ENCODE measurements at regions not wholly inside any gene's neighbourhood (a gene's known extent, or its start where the extent isn't known, plus 50 kb on each side); places are given as distances from the start of the nearest gene placed in this dataset.
"Not testable (repeated sequence)": the region's sequence is repeated elsewhere in the genome, so short reads cannot be mapped to it uniquely, and the experiment has no call there.

- DNase-seq (ENCODE audit: low read depth in 2 of 3, low spot score in 2 of 3), result no peak
Observed at GRCh38 chr9:84054341-84055010, 73.9 kb downstream of the RMI1 start.

DNA sequence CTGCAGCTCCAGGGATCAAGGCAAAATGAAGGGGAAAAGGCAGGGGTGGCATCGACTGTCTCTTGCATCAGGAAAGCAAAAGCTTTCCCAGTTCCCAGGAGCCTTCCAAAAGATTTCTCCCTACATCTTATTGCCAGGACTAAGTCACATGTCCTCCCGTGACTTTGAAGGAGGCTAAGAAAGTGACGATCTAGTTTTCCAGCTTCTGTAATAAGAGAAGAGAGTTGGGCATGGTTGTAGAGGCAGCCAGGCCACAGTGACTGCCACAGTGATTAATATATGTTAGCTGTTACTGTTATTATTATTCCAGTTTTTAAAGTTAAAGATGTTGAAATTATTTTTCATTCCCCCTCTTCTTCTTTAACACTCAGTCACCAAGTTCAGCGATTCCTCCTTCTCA is 77.1 kb downstream of the RMI1 start:
- no peak for DNase-seq (ENCODE audit: low read depth in 2 of 3, low spot score in 2 of 3)

DNA sequence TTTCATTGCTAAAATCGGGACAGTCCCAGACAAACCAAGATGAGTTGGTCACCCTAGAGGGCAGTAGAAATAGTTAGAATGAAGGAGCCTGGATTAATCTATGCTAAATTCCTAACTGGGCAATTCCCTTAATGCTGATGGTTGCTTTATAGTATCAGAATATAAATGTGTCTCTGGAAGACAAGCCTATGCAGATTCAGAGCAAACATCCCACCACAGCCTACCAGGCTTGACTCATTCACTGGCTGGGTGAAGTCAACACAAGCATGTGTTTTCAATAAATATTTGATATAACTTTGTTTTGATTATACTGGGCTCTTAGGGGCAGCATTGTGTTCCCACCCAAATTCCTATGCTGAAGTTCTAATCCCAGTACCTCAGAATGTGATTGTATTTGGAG is 79.3 kb downstream of the RMI1 start:
- no peak for DNase-seq (ENCODE audit: low read depth in 2 of 3, low spot score in 2 of 3)

GRCh38 chr9:84061613-84062193 is 81.1 kb downstream of the RMI1 start:
- no peak for DNase-seq (ENCODE audit: low read depth in 2 of 3, low spot score in 2 of 3)

DNA sequence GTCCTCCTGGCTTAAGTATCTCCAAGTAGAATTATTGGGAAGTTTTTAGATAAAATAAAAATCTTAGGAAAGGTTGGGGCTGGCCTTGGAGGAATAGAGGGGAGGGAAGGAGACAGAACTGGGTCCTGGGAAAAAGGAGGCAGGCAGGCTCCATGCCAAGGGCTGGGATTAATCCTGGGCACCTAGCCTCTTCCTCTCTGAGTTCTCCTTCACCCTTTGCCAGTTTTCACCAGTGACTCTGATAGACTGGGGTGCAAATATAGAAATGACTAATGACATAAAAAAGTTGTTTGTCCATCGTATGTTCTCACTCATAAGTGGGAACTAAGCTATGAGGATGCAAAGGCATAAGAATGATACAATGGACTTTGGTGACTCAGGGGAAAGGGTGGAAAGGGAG is 81.9 kb downstream of the RMI1 start:
- DNase-seq (ENCODE audit: low read depth in 2 of 3, low spot score in 2 of 3), result no peak

GRCh38 chr9:84067821-84068220 is 87.2 kb downstream of the RMI1 start:
- no peak for DNase-seq (ENCODE audit: low read depth in 2 of 3, low spot score in 2 of 3)

DNA sequence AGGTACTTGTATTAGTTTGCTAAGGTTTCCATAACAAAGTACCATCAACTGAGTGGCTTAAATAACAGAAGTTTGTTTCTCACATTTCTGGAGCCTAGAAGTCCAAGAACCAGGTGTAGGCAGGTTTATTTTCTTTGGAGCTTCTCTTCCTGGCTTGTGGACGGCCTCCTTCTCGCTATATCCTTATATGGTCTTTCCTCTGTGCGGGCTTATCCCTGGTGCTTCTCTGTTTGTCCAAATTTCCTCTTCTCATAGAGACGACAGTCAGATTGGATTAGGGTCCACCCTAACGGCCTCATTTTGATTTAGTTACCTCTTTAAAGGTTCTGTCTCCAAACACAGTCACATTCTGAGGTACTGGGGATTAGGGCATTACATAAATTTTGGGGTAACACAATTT is 88.3 kb downstream of the RMI1 start:
- no peak for DNase-seq (ENCODE audit: low read depth in 2 of 3, low spot score in 2 of 3)

DNA sequence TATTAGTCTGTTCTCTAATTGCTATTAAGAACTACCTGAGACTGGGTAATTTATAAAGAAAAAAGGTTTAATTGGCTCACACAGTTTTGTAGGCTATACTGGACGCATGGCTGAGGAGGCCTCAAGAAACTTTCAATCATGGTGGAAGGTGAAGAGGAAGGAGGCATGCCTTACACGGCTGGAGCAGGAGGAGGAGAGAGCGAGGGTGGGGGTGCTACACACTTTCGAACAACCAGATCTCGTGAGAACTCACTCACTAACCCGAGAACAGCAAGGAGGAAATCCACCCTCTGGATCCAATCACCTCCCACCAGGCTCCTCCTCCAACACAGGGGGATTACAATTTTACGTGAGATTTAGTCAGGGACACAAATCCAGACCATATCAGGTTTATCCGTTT is 90.0 kb downstream of the RMI1 start:
- DNase-seq (ENCODE audit: low read depth in 2 of 3, low spot score in 2 of 3), result no peak

- DNase-seq (ENCODE audit: low read depth in 2 of 3, low spot score in 2 of 3), result no peak
Observed at GRCh38 chr9:84072621-84073180, 92.1 kb downstream of the RMI1 start.

GRCh38 chr9:84075004-84075403 is 94.4 kb downstream of the RMI1 start:
- no peak for DNase-seq (ENCODE audit: low read depth in 2 of 3, low spot score in 2 of 3)

DNA sequence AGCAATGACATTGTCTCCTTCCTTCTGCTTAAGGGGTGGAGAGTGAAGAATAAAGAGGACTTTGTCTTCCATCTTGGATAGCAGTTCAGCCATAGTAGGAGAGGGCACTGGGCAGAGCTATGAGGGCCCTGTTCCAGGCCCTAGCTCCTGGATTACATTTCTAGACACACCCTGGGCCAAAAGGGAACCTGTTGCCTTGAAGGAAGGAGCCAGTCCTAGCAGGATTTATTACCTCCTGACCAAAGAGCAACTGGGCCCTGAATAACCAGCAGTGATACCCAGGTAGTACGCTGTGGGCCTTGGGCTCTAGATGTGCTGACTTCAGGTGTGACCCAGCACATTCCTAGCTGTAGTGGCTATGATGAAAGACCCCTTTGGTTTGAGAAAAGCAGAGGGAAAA is 95.8 kb downstream of the RMI1 start:
- DNase-seq (ENCODE audit: low read depth in 2 of 3, low spot score in 2 of 3), result no peak

GRCh38 chr9:84077816-84078215 is 97.2 kb downstream of the RMI1 start:
- not testable (repeated sequence) for DNase-seq (ENCODE audit: low read depth in 2 of 3, low spot score in 2 of 3)

- DNase-seq (ENCODE audit: low read depth in 2 of 3, low spot score in 2 of 3), result no peak
Observed at GRCh38 chr9:84079994-84080393, 99.4 kb downstream of the RMI1 start.

- DNase-seq (ENCODE audit: low read depth in 2 of 3, low spot score in 2 of 3), result no peak
Observed at GRCh38 chr9:84101964-84102632, 121.5 kb downstream of the RMI1 start.

- DNase-seq (ENCODE audit: low read depth in 2 of 3, low spot score in 2 of 3), result no peak
Observed at GRCh38 chr9:84103651-84104377, 123.2 kb downstream of the RMI1 start.

GRCh38 chr9:84107081-84107480 is 126.5 kb downstream of the RMI1 start:
- no peak for DNase-seq (ENCODE audit: low read depth in 2 of 3, low spot score in 2 of 3)

DNA sequence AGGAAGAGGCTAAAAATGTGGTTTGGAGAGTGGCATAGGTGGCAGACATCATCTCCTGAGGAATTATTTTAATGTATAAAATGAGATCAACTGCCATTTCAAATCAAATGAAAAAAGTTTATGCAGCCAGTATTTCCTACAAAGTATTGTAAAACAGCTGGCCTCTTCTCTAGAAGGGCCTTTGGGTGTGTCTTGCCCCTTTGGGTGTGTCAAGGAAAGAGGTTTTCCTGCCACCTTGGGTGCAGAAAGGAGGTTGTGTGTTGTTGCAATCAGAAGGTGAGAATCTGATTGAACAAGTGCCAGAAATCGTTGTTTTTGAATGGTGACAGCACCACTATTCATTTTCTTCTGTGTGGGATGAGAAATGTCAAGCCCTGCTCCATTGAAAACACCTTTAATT is 127.4 kb downstream of the RMI1 start:
- no peak for DNase-seq (ENCODE audit: low read depth in 2 of 3, low spot score in 2 of 3)

GRCh38 chr9:84111726-84112125 is 131.1 kb downstream of the RMI1 start:
- no peak for DNase-seq (ENCODE audit: low read depth in 2 of 3, low spot score in 2 of 3)

- DNase-seq (ENCODE audit: low read depth in 2 of 3, low spot score in 2 of 3), result no peak
Observed at GRCh38 chr9:84121991-84122523, 141.5 kb downstream of the RMI1 start.

DNA sequence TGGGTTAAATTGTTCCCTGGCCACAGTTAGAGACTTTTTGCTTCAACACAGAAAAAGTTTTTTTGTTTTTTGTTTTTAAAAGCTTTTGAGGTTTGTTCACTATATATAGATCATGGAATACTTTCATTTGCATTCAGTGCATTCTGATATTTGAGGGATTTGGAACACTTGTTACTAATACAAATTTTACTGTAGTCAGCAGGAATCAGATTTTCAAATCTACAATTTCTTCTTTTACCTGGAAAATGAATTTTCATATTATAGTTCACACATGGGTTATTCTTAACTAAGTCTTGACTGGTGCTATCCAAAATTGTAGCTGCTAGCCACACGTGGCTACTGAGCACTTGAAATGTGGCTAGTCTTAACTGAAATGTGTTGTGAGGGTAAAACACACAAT is 142.0 kb downstream of the RMI1 start:
- no peak for DNase-seq (ENCODE audit: low read depth in 2 of 3, low spot score in 2 of 3)

Measured in hematopoietic multipotent progenitor cell (in vitro differentiated cells).